Neuron (in vitro differentiated cells): ENCODE measurements at regions not wholly inside any gene's neighbourhood (a gene's known extent, or its start where the extent isn't known, plus 50 kb on each side); places are given as distances from the start of the nearest gene placed in this dataset.
"Not testable (repeated sequence)": the region's sequence is repeated elsewhere in the genome, so short reads cannot be mapped to it uniquely, and the experiment has no call there.

Experiments used
- H2AFZ ChIP-seq: one replicate; pipeline ENCODE4 v1.6.1; 2013; ENCODE audit warnings: low read depth, mild to moderate bottlenecking, inconsistent platforms, low read length, moderate library complexity
- H3K27me3 ChIP-seq: one replicate; pipeline ENCODE4 v1.6.1; 2013; ENCODE audit warnings: low read length; ENCODE audit not compliant: insufficient read depth
- H3K36me3 ChIP-seq: one replicate; pipeline ENCODE4 v1.6.1; 2013; ENCODE audit warnings: low read length; ENCODE audit not compliant: insufficient read depth
- H3K4me1 ChIP-seq: one replicate; pipeline ENCODE4 v1.6.1; 2013; ENCODE audit warnings: low read length; ENCODE audit not compliant: insufficient read depth
- H3K4me3 ChIP-seq: 2 replicates; pipeline ENCODE4 v1.5.1; 2013; ENCODE audit warnings: mild to moderate bottlenecking, low read length, moderate library complexity
- H3K9me3 ChIP-seq: one replicate; pipeline ENCODE4 v1.6.1; 2013; ENCODE audit warnings: low read length

- Histone ChIP-seq H3K4me3 (no peak overlapping the region), H3K4me1 (no peaks in the 10 kb centered on the region), H3K9me3 (no peaks in the 10 kb centered on the region), H3K27me3 (no peaks in the 10 kb centered on the region), H2AFZ (no peak overlapping the region), H3K36me3 (no peaks in the 10 kb centered on the region)
Observed at GRCh38 chr3:153633407-153633806, 471.4 kb downstream of the RAP2B start.

- Histone ChIP-seq H3K27me3 (no peaks in the 10 kb centered on the region), H3K9me3 (no peaks in the 10 kb centered on the region), H2AFZ (no peak overlapping the region), H3K4me3 (no peak overlapping the region), H3K36me3 (no peaks in the 10 kb centered on the region), H3K4me1 (no peaks in the 10 kb centered on the region)
Observed at GRCh38 chr3:153634683-153635082, 472.7 kb downstream of the RAP2B start.

- no peak overlapping the region for H2AFZ ChIP-seq
Observed at GRCh38 chr3:153639631-153640030, 477.6 kb downstream of the RAP2B start.

GRCh38 chr3:153640689-153641665 lies 479.0 kb downstream of the RAP2B start:
- no peak overlapping the region for H2AFZ ChIP-seq
- H3K4me3 ChIP-seq: no peak overlapping the region
- peaks cover 1% of the 10 kb centered on the region for H3K9me3 ChIP-seq

More at GRCh38 chr3:153639631-153640030, 477.6 kb downstream of the RAP2B start:
- Histone ChIP-seq H3K27me3 (no peaks in the 10 kb centered on the region), H3K4me1 (no peaks in the 10 kb centered on the region), H3K9me3 (peaks cover under 1% of the 10 kb centered on the region), H3K4me3 (no peak overlapping the region), H3K36me3 (no peaks in the 10 kb centered on the region)

GRCh38 chr3:153642576-153642975 lies 478.6 kb upstream of the ARHGEF26 start:
- not testable (repeated sequence) for H3K9me3 ChIP-seq, H3K36me3 ChIP-seq, H3K4me1 ChIP-seq, H3K27me3 ChIP-seq, H2AFZ ChIP-seq, H3K4me3 ChIP-seq

More at GRCh38 chr3:153640689-153641665, 479.0 kb downstream of the RAP2B start:
- Histone ChIP-seq H3K27me3 (no peaks in the 10 kb centered on the region), H3K36me3 (no peaks in the 10 kb centered on the region), H3K4me1 (no peaks in the 10 kb centered on the region)

- H3K36me3 ChIP-seq, H3K27me3 ChIP-seq, H3K4me3 ChIP-seq, H3K4me1 ChIP-seq, H3K9me3 ChIP-seq, H2AFZ ChIP-seq: not testable (repeated sequence)
Observed at GRCh38 chr3:153643471-153643870, 477.7 kb upstream of the ARHGEF26 start.

- Histone ChIP-seq H3K4me3 (no peak overlapping the region), H3K27me3 (no peaks in the 10 kb centered on the region), H3K36me3 (no peaks in the 10 kb centered on the region), H2AFZ (no peak overlapping the region), H3K9me3 (peaks cover 1% of the 10 kb centered on the region), H3K4me1 (no peaks in the 10 kb centered on the region)
Observed at GRCh38 chr3:153649286-153649839, 471.8 kb upstream of the ARHGEF26 start.

- Histone ChIP-seq H3K4me3 (no peak overlapping the region), H3K4me1 (no peaks in the 10 kb centered on the region), H2AFZ (no peak overlapping the region), H3K27me3 (no peaks in the 10 kb centered on the region), H3K36me3 (no peaks in the 10 kb centered on the region), H3K9me3 (no peaks in the 10 kb centered on the region)
Observed at GRCh38 chr3:153652076-153652475, 469.1 kb upstream of the ARHGEF26 start.

- Histone ChIP-seq H2AFZ (no peak overlapping the region), H3K4me3 (no peak overlapping the region), H3K4me1 (no peaks in the 10 kb centered on the region), H3K9me3 (no peaks in the 10 kb centered on the region), H3K36me3 (no peaks in the 10 kb centered on the region), H3K27me3 (no peaks in the 10 kb centered on the region)
Observed at GRCh38 chr3:153657046-153657445, 464.1 kb upstream of the ARHGEF26 start.

GRCh38 chr3:153657461-153657860 lies 463.7 kb upstream of the ARHGEF26 start:
- Histone ChIP-seq H3K36me3 (no peaks in the 10 kb centered on the region), H3K9me3 (no peaks in the 10 kb centered on the region), H2AFZ (no peak overlapping the region), H3K4me3 (no peak overlapping the region), H3K27me3 (no peaks in the 10 kb centered on the region), H3K4me1 (no peaks in the 10 kb centered on the region)

GRCh38 chr3:153658136-153658535 lies 463.1 kb upstream of the ARHGEF26 start:
- Histone ChIP-seq H3K4me1 (no peaks in the 10 kb centered on the region), H3K27me3 (no peaks in the 10 kb centered on the region), H3K36me3 (no peaks in the 10 kb centered on the region), H2AFZ (no peak overlapping the region), H3K9me3 (no peaks in the 10 kb centered on the region), H3K4me3 (no peak overlapping the region)

GRCh38 chr3:153666991-153667740 lies 454.0 kb upstream of the ARHGEF26 start:
- H3K27me3 ChIP-seq: no peaks in the 10 kb centered on the region
- no peaks in the 10 kb centered on the region for H3K36me3 ChIP-seq
- no peaks in the 10 kb centered on the region for H3K9me3 ChIP-seq
- H2AFZ ChIP-seq: no peak overlapping the region
- H3K4me1 ChIP-seq: no peaks in the 10 kb centered on the region
- no peak overlapping the region for H3K4me3 ChIP-seq

- Histone ChIP-seq H3K4me1 (no peaks in the 10 kb centered on the region), H3K36me3 (no peaks in the 10 kb centered on the region), H2AFZ (no peak overlapping the region), H3K27me3 (no peaks in the 10 kb centered on the region), H3K4me3 (no peak overlapping the region), H3K9me3 (no peaks in the 10 kb centered on the region)
Observed at GRCh38 chr3:153669527-153669926, 451.7 kb upstream of the ARHGEF26 start.
